ENCODE measurements at regions not wholly inside any gene's neighbourhood (a gene's known extent, or its start where the extent isn't known, plus 50 kb on each side); places are given as distances from the start of the nearest gene placed in this dataset.

- no peaks in the 10 kb centered on the region for H3K79me2 ChIP-seq (ENCODE audit: insufficient read depth, low read length)
- no peaks in the 10 kb centered on the region for H3K4me1 ChIP-seq (ENCODE audit: insufficient read depth, low read length, poor library complexity, severe bottlenecking)
- H3K36me3 ChIP-seq (ENCODE audit: insufficient read depth, low read length) = no peaks in the 10 kb centered on the region
- no peak overlapping the region for H3K9ac ChIP-seq (ENCODE audit: low read depth, low read length, poor library complexity, severe bottlenecking)
- no peaks in the 10 kb centered on the region for H3K9me2 ChIP-seq (replicated peaks; ENCODE audit: low read depth, low read length)
- TF ChIP-seq EZH2phosphoT487 (IDR thresholded peaks at IDR 0.05; ENCODE audit: borderline replicate concordance) = no peak
- TF ChIP-seq, protein P1, sequence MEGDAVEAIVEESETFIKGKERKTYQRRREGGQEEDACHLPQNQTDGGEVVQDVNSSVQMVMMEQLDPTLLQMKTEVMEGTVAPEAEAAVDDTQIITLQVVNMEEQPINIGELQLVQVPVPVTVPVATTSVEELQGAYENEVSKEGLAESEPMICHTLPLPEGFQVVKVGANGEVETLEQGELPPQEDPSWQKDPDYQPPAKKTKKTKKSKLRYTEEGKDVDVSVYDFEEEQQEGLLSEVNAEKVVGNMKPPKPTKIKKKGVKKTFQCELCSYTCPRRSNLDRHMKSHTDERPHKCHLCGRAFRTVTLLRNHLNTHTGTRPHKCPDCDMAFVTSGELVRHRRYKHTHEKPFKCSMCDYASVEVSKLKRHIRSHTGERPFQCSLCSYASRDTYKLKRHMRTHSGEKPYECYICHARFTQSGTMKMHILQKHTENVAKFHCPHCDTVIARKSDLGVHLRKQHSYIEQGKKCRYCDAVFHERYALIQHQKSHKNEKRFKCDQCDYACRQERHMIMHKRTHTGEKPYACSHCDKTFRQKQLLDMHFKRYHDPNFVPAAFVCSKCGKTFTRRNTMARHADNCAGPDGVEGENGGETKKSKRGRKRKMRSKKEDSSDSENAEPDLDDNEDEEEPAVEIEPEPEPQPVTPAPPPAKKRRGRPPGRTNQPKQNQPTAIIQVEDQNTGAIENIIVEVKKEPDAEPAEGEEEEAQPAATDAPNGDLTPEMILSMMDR (conservative IDR thresholded peaks at IDR 0.05; ENCODE audit: low read length) = no peak
- no peaks in the 10 kb centered on the region for H3F3A ChIP-seq (ENCODE audit: low read depth)
- no peak overlapping the region for H3K4me3 ChIP-seq (ENCODE audit: low read length, poor library complexity, severe bottlenecking)
- H4K20me1 ChIP-seq (ENCODE audit: insufficient read depth, low read length, poor library complexity, severe bottlenecking) = no peaks in the 10 kb centered on the region
- no peak overlapping the region for H2AFZ ChIP-seq (ENCODE audit: low read length)
- H3K4me2 ChIP-seq (ENCODE audit: low read depth, low read length, poor library complexity, severe bottlenecking) = no peak overlapping the region
- H3K9me3 ChIP-seq (ENCODE audit: insufficient read depth, low read depth, low read length) = no peaks in the 10 kb centered on the region
- H3K27me3 ChIP-seq (ENCODE audit: insufficient read depth, low read length, poor library complexity, severe bottlenecking) = no peaks in the 10 kb centered on the region
These were observed 161.7 kb downstream of the SOX9 start for GRCh38 chr17:72282439-72283029.

DNA sequence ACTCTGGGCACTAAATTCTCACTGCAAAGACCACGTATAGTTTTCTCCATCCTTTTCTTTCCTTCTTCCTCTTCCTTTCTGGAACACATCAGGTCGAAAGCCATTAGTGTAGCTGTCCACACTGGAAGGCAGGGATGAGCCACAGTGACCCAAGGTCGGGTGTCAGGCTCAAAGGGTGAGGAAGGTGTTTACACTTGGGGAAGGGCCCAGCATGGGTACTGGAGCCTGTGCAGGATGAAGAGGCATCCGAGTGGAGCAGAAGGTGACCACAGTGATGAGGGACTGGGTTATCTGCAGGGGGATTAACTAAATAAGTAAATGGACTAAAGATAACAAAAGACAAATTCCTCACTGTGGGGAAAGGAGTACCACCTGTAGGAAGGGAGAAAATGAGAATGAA, 164.0 kb downstream of the SOX9 start:
- Histone ChIP-seq H3K4me2 (ENCODE audit: low read depth, low read length, poor library complexity, severe bottlenecking) (no peak overlapping the region), H3K36me3 (ENCODE audit: insufficient read depth, low read length) (no peaks in the 10 kb centered on the region), H3K9ac (ENCODE audit: low read depth, low read length, poor library complexity, severe bottlenecking) (no peak overlapping the region), H3K4me3 (ENCODE audit: low read length, poor library complexity, severe bottlenecking) (no peak overlapping the region), H4K20me1 (ENCODE audit: insufficient read depth, low read length, poor library complexity, severe bottlenecking) (no peaks in the 10 kb centered on the region), H3K9me2 (replicated peaks; ENCODE audit: low read depth, low read length) (no peaks in the 10 kb centered on the region), H2AFZ (ENCODE audit: low read length) (no peak overlapping the region), H3K9me3 (ENCODE audit: insufficient read depth, low read depth, low read length) (no peaks in the 10 kb centered on the region), H3K4me1 (ENCODE audit: insufficient read depth, low read length, poor library complexity, severe bottlenecking) (no peaks in the 10 kb centered on the region), H3F3A (ENCODE audit: low read depth) (no peaks in the 10 kb centered on the region), H3K27me3 (ENCODE audit: insufficient read depth, low read length, poor library complexity, severe bottlenecking) (no peaks in the 10 kb centered on the region), H3K79me2 (ENCODE audit: insufficient read depth, low read length) (no peaks in the 10 kb centered on the region)
- TF ChIP-seq, protein P1 (conservative IDR thresholded peaks at IDR 0.05; ENCODE audit: low read length) = no peak
- TF ChIP-seq EZH2phosphoT487 (IDR thresholded peaks at IDR 0.05; ENCODE audit: borderline replicate concordance) = no peak

GRCh38 chr17:72287586-72287985, 166.8 kb downstream of the SOX9 start:
- Histone ChIP-seq H3K9me2 (replicated peaks; ENCODE audit: low read depth, low read length) (no peaks in the 10 kb centered on the region), H3K9ac (ENCODE audit: low read depth, low read length, poor library complexity, severe bottlenecking) (no peak overlapping the region), H2AFZ (ENCODE audit: low read length) (no peak overlapping the region), H3K36me3 (ENCODE audit: insufficient read depth, low read length) (no peaks in the 10 kb centered on the region), H3K4me1 (ENCODE audit: insufficient read depth, low read length, poor library complexity, severe bottlenecking) (no peaks in the 10 kb centered on the region), H3K4me3 (ENCODE audit: low read length, poor library complexity, severe bottlenecking) (no peak overlapping the region), H3K27me3 (ENCODE audit: insufficient read depth, low read length, poor library complexity, severe bottlenecking) (no peaks in the 10 kb centered on the region), H3K79me2 (ENCODE audit: insufficient read depth, low read length) (no peaks in the 10 kb centered on the region), H3K9me3 (ENCODE audit: insufficient read depth, low read depth, low read length) (no peaks in the 10 kb centered on the region), H3F3A (ENCODE audit: low read depth) (no peaks in the 10 kb centered on the region), H4K20me1 (ENCODE audit: insufficient read depth, low read length, poor library complexity, severe bottlenecking) (no peaks in the 10 kb centered on the region), H3K4me2 (ENCODE audit: low read depth, low read length, poor library complexity, severe bottlenecking) (no peak overlapping the region)
- TF ChIP-seq, protein P1 (conservative IDR thresholded peaks at IDR 0.05; ENCODE audit: low read length) = no peak
- no peak for TF ChIP-seq EZH2phosphoT487 (IDR thresholded peaks at IDR 0.05; ENCODE audit: borderline replicate concordance)

Data from Loucy (cell line).